Cerebellar cortex (tissue), 1 donor: ENCODE measurements at regions not wholly inside any gene's neighbourhood (a gene's known extent, or its start where the extent isn't known, plus 50 kb on each side); places are given as distances from the start of the nearest gene placed in this dataset.
"Not testable (repeated sequence)": the region's sequence is repeated elsewhere in the genome, so short reads cannot be mapped to it uniquely, and the experiment has no call there.

Experiments
- DNase-seq: peaks from one replicate; pipeline ENCODE4 v3.0.0-alpha.2; 2015; ENCODE audit warnings: low spot score

GRCh38 chrX:6990552-6991193 lies 156.8 kb upstream of the STS start:
- DNase-seq = no peak

- DNase-seq = no peak
These were observed 157.7 kb upstream of the STS start for GRCh38 chrX:6989858-6990257.

GRCh38 chrX:6988694-6989093 lies 158.8 kb upstream of the STS start:
- DNase-seq = not testable (repeated sequence)

- no peak for DNase-seq
These were observed 160.6 kb upstream of the STS start for GRCh38 chrX:6986915-6987314.

GRCh38 chrX:6985537-6985936 lies 162.0 kb upstream of the STS start:
- DNase-seq = no peak

GRCh38 chrX:6983207-6983955 lies 164.1 kb upstream of the STS start:
- DNase-seq = no peak

GRCh38 chrX:6981718-6982406 lies 165.7 kb upstream of the STS start:
- DNase-seq = no peak

- DNase-seq = no peak
These were observed 166.5 kb upstream of the STS start for GRCh38 chrX:6980981-6981380.

- no peak for DNase-seq
These were observed 179.3 kb upstream of the STS start for GRCh38 chrX:6968231-6968630.

GRCh38 chrX:6965729-6966128 lies 181.8 kb upstream of the STS start:
- no peak for DNase-seq

- DNase-seq = no peak
These were observed 185.5 kb upstream of the STS start for GRCh38 chrX:6962006-6962355.

- DNase-seq = no peak
These were observed 186.1 kb upstream of the STS start for GRCh38 chrX:6961286-6962005.

- no peak for DNase-seq
These were observed 188.5 kb upstream of the STS start for GRCh38 chrX:6959006-6959405.

- no peak for DNase-seq
These were observed 192.7 kb upstream of the STS start for GRCh38 chrX:6954836-6955235.

GRCh38 chrX:6946168-6946567 lies 201.3 kb upstream of the STS start:
- no peak for DNase-seq

GRCh38 chrX:6941041-6941440 lies 206.5 kb upstream of the STS start:
- DNase-seq = no peak

GRCh38 chrX:6932942-6933341 lies 214.6 kb upstream of the STS start:
- not testable (repeated sequence) for DNase-seq

- no peak for DNase-seq
These were observed 217.1 kb upstream of the STS start for GRCh38 chrX:6930307-6930849.

- no peak for DNase-seq
These were observed 223.0 kb upstream of the STS start for GRCh38 chrX:6924443-6925077.

GRCh38 chrX:6917666-6918065 lies 229.8 kb upstream of the STS start:
- DNase-seq = no peak

- DNase-seq = no peak
These were observed 237.3 kb upstream of the STS start for GRCh38 chrX:6910218-6910617.

- DNase-seq = no peak
These were observed 238.1 kb upstream of the STS start for GRCh38 chrX:6909396-6909795.
